ENCODE measurements at regions not wholly inside any gene's neighbourhood (a gene's known extent, or its start where the extent isn't known, plus 50 kb on each side); places are given as distances from the start of the nearest gene placed in this dataset.

DNA sequence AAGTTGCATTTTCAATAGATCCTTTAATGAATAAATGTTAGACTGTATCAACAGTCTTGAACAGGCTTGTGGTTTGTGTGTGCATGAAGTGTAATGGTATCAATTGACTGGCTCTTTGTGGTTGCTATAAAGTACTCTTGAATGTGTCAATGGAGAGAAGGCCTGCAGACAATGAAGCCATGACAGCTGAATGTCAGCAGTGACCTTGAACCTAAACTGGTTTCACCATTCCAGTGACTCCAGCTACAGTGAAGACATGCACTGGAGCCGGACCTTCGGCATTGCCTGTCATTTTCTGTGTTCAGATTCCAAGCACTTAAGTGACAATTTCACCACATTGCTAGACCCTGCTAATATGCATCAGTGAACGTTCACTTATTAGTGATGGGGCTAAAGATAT, 276.0 kb upstream of the TMEM161B start:
- Histone ChIP-seq H3K4me3 (ENCODE audit: low read depth in 1 of 3, low read length in 3 of 3) (no peak overlapping the region), H3K27me3 (ENCODE audit: control insufficient read depth in 4 of 4, insufficient read depth in 4 of 4, low read length in 3 of 4) (no peaks in the 10 kb centered on the region), H3K36me3 (ENCODE audit: control insufficient read depth in 4 of 4, insufficient read depth in 3 of 4, low read depth in 1 of 4, low read length in 3 of 4) (no peaks in the 10 kb centered on the region), H3K27ac (ENCODE audit: low read depth in 1 of 2, low read length in 2 of 2) (no peak overlapping the region), H3K9ac (ENCODE audit: low read depth in 1 of 2, low read length in 2 of 2) (no peak overlapping the region), H3K9me3 (ENCODE audit: control insufficient read depth in 4 of 4, low read length in 3 of 4) (no peaks in the 10 kb centered on the region), H3K4me1 (ENCODE audit: control insufficient read depth in 4 of 4, insufficient read depth in 4 of 4, low read length in 3 of 4) (no peaks in the 10 kb centered on the region)
- 77% methylated on average over 3 of the region's 3 CpGs for WGBS
- no peak for DNase-seq (ENCODE audit: low spot score)
- no peak for TF ChIP-seq RAD21 (IDR thresholded peaks at IDR 0.05)
- TF ChIP-seq YY1 (IDR thresholded peaks at IDR 0.05): no peak
- TF ChIP-seq, protein P1, sequence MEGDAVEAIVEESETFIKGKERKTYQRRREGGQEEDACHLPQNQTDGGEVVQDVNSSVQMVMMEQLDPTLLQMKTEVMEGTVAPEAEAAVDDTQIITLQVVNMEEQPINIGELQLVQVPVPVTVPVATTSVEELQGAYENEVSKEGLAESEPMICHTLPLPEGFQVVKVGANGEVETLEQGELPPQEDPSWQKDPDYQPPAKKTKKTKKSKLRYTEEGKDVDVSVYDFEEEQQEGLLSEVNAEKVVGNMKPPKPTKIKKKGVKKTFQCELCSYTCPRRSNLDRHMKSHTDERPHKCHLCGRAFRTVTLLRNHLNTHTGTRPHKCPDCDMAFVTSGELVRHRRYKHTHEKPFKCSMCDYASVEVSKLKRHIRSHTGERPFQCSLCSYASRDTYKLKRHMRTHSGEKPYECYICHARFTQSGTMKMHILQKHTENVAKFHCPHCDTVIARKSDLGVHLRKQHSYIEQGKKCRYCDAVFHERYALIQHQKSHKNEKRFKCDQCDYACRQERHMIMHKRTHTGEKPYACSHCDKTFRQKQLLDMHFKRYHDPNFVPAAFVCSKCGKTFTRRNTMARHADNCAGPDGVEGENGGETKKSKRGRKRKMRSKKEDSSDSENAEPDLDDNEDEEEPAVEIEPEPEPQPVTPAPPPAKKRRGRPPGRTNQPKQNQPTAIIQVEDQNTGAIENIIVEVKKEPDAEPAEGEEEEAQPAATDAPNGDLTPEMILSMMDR (IDR thresholded peaks at IDR 0.05; ENCODE audit: low read depth, low read length, missing input control): no peak
- no peak for TF ChIP-seq EGR1 (IDR thresholded peaks at IDR 0.05; ENCODE audit: low read depth in 2 of 2)
- no peak for TF ChIP-seq FOXA2 (IDR thresholded peaks at IDR 0.05)
- no peak for TF ChIP-seq RXRA (IDR thresholded peaks at IDR 0.05)
- TF ChIP-seq JUND (IDR thresholded peaks at IDR 0.05): no peak
- no peak for TF ChIP-seq FOXA1 (IDR thresholded peaks at IDR 0.05)
- no peak for TF ChIP-seq NR2F2 (IDR thresholded peaks at IDR 0.05)
- TF ChIP-seq SP1 (IDR thresholded peaks at IDR 0.05): no peak
- no peak for TF ChIP-seq HNF4G (IDR thresholded peaks at IDR 0.05)
- TF ChIP-seq REST (IDR thresholded peaks at IDR 0.05): no peak
- no peak for TF ChIP-seq TAF1 (conservative IDR thresholded peaks at IDR 0.05)
- TF ChIP-seq, protein P2, sequence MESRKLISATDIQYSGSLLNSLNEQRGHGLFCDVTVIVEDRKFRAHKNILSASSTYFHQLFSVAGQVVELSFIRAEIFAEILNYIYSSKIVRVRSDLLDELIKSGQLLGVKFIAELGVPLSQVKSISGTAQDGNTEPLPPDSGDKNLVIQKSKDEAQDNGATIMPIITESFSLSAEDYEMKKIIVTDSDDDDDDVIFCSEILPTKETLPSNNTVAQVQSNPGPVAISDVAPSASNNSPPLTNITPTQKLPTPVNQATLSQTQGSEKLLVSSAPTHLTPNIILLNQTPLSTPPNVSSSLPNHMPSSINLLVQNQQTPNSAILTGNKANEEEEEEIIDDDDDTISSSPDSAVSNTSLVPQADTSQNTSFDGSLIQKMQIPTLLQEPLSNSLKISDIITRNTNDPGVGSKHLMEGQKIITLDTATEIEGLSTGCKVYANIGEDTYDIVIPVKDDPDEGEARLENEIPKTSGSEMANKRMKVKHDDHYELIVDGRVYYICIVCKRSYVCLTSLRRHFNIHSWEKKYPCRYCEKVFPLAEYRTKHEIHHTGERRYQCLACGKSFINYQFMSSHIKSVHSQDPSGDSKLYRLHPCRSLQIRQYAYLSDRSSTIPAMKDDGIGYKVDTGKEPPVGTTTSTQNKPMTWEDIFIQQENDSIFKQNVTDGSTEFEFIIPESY (IDR thresholded peaks at IDR 0.05): no peak
- TF ChIP-seq, protein P3, sequence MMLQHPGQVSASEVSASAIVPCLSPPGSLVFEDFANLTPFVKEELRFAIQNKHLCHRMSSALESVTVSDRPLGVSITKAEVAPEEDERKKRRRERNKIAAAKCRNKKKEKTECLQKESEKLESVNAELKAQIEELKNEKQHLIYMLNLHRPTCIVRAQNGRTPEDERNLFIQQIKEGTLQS (IDR thresholded peaks at IDR 0.05): no peak

- TF ChIP-seq, protein P2 (IDR thresholded peaks at IDR 0.05): no peak
- TF ChIP-seq MAX (IDR thresholded peaks at IDR 0.05) (no peak), GABPA (IDR thresholded peaks at IDR 0.05 in 1 of 2, conservative IDR thresholded peaks at IDR 0.05 in 1 of 2) (no peak), NR2F2 (IDR thresholded peaks at IDR 0.05) (no peak), RAD21 (IDR thresholded peaks at IDR 0.05) (no peak), RXRA (IDR thresholded peaks at IDR 0.05) (no peak), HNF4A (conservative IDR thresholded peaks at IDR 0.05) (no peak), FOXA1 (IDR thresholded peaks at IDR 0.05) (no peak)
- TF ChIP-seq, protein P3 (IDR thresholded peaks at IDR 0.05): no peak
- TF ChIP-seq, protein P1 (IDR thresholded peaks at IDR 0.05; ENCODE audit: low read depth, low read length, missing input control): no peak
Measured at GRCh38 chr5:88544136-88544645, 275.5 kb upstream of the TMEM161B start.

More at GRCh38 chr5:88544136-88544645, 275.5 kb upstream of the TMEM161B start:
- no peaks in the 10 kb centered on the region for H3K27me3 ChIP-seq (ENCODE audit: control insufficient read depth in 4 of 4, insufficient read depth in 4 of 4, low read length in 3 of 4)
- no peak for DNase-seq (ENCODE audit: low spot score)
- H3K4me1 ChIP-seq (ENCODE audit: control insufficient read depth in 4 of 4, insufficient read depth in 4 of 4, low read length in 3 of 4): no peaks in the 10 kb centered on the region
- H3K9me3 ChIP-seq (ENCODE audit: control insufficient read depth in 4 of 4, low read length in 3 of 4): no peaks in the 10 kb centered on the region
- 79% methylated on average over 6 of the region's 6 CpGs for WGBS
- no peaks in the 10 kb centered on the region for H3K36me3 ChIP-seq (ENCODE audit: control insufficient read depth in 4 of 4, insufficient read depth in 3 of 4, low read depth in 1 of 4, low read length in 3 of 4)
- H3K4me3 ChIP-seq (ENCODE audit: low read depth in 1 of 3, low read length in 3 of 3): no peak overlapping the region
- no peak overlapping the region for H3K9ac ChIP-seq (ENCODE audit: low read depth in 1 of 2, low read length in 2 of 2)
- H3K27ac ChIP-seq (ENCODE audit: low read depth in 1 of 2, low read length in 2 of 2): no peak overlapping the region
